Dermis blood vessel endothelial cell (primary cell): ENCODE measurements at regions not wholly inside any gene's neighbourhood (a gene's known extent, or its start where the extent isn't known, plus 50 kb on each side); places are given as distances from the start of the nearest gene placed in this dataset.
"Not testable (repeated sequence)": the region's sequence is repeated elsewhere in the genome, so short reads cannot be mapped to it uniquely, and the experiment has no call there.

Source experiments
- DNase-seq: peaks from one replicate; pipeline ENCODE4 v3.0.0; 2010

GRCh38 chr5:12099296-12099695 is 195.1 kb upstream of the CTNND2 start:
- DNase-seq, result no peak

GRCh38 chr5:12095808-12096281 is 191.6 kb upstream of the CTNND2 start:
- no peak for DNase-seq

- no peak for DNase-seq
These were observed 189.3 kb upstream of the CTNND2 start for GRCh38 chr5:12093586-12093985.

- no peak for DNase-seq
These were observed 176.5 kb upstream of the CTNND2 start for GRCh38 chr5:12080761-12081160.

GRCh38 chr5:12078286-12078685 is 174.0 kb upstream of the CTNND2 start:
- DNase-seq, result not testable (repeated sequence)

GRCh38 chr5:12073426-12073825 is 169.2 kb upstream of the CTNND2 start:
- DNase-seq, result no peak

- no peak for DNase-seq
These were observed 168.2 kb upstream of the CTNND2 start for GRCh38 chr5:12072441-12072840.

GRCh38 chr5:12071455-12071854 is 167.2 kb upstream of the CTNND2 start:
- no peak for DNase-seq

- peak; percentile 62 for DNase-seq
These were observed 119.5 kb upstream of the CTNND2 start for GRCh38 chr5:12023614-12024241.

- no peak for DNase-seq
These were observed 118.2 kb upstream of the CTNND2 start for GRCh38 chr5:12022444-12022843.

GRCh38 chr5:12019306-12019705 is 115.1 kb upstream of the CTNND2 start:
- DNase-seq, result no peak

GRCh38 chr5:12017007-12017406 is 112.8 kb upstream of the CTNND2 start:
- DNase-seq, result no peak

GRCh38 chr5:12016159-12016746 is 112.0 kb upstream of the CTNND2 start:
- no peak for DNase-seq

- no peak for DNase-seq
These were observed 109.1 kb upstream of the CTNND2 start for GRCh38 chr5:12013351-12013750.

GRCh38 chr5:12003680-12004079 is 99.4 kb upstream of the CTNND2 start:
- DNase-seq, result no peak

- no peak for DNase-seq
These were observed 94.2 kb upstream of the CTNND2 start for GRCh38 chr5:11998397-11998796.

GRCh38 chr5:11997942-11998341 is 93.7 kb upstream of the CTNND2 start:
- DNase-seq, result no peak

GRCh38 chr5:11992518-11992917 is 88.3 kb upstream of the CTNND2 start:
- no peak for DNase-seq

GRCh38 chr5:11985993-11986392 is 81.7 kb upstream of the CTNND2 start:
- DNase-seq, result no peak

- DNase-seq, result no peak
These were observed 80.0 kb upstream of the CTNND2 start for GRCh38 chr5:11984196-11984595.

- DNase-seq, result no peak
These were observed 77.7 kb upstream of the CTNND2 start for GRCh38 chr5:11981986-11982385.

GRCh38 chr5:11977904-11978303 is 73.7 kb upstream of the CTNND2 start:
- DNase-seq, result no peak

GRCh38 chr5:11973469-11973868 is 69.2 kb upstream of the CTNND2 start:
- DNase-seq, result no peak

- no peak for DNase-seq
These were observed 59.0 kb upstream of the CTNND2 start for GRCh38 chr5:11963227-11963626.

- no peak for DNase-seq
These were observed 57.9 kb upstream of the CTNND2 start for GRCh38 chr5:11962122-11962521.
